HTR-8/SVneo (cell line): ENCODE measurements at regions not wholly inside any gene's neighbourhood (a gene's known extent, or its start where the extent isn't known, plus 50 kb on each side); places are given as distances from the start of the nearest gene placed in this dataset.

ENCODE experiments used
- DNase-seq: peaks from one replicate; pipeline ENCODE4 v3.0.0; 2011; ENCODE audit warnings: low spot score, mixed read lengths; ENCODE audit not compliant: insufficient read length
- FAIRE-seq: peaks from 2 replicates; lab custom pipeline; 2011; peaks lifted over from hg19 to GRCh38; lab: Jason Lieb, UNC

DNA sequence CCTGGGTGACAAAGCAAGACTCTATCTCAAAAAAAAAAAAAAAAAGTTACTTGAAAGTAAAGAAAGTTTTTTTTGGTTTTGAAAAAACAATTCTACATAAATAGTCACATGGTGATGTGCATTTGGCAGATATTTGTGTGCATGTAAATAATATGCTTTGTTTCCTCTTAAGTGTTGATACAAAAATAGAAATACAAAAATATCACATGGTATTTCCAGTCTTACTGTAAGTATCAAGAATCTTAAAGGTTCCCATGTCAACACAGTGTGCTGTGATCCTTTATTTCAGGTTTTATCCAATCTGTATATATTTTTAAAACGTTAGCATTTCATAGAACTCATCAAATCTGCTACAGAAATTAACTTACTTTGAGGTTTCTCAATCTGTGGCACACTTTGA lies 521.9 kb downstream of the TLE4 start:
- no peak for DNase-seq
- FAIRE-seq = no peak

DNA sequence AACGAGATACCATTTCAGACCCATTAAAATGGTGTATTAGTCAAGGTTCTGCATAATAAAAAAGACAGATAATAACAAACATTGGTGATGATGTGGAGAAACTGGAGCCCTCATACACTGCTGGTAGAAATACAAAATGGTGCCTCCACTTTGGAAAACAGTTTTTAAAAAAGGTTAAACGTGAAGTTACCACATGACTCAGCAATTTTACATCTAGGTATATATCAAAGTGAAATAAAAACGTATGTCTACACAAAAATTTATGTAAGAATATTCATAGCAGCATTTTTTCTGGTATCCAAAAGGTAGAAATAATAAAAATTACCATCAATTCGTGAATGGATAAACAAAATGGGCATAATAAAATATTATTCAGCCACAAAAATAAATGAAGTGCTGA lies 519.8 kb downstream of the TLE4 start:
- FAIRE-seq (no peak), DNase-seq (no peak)

DNA sequence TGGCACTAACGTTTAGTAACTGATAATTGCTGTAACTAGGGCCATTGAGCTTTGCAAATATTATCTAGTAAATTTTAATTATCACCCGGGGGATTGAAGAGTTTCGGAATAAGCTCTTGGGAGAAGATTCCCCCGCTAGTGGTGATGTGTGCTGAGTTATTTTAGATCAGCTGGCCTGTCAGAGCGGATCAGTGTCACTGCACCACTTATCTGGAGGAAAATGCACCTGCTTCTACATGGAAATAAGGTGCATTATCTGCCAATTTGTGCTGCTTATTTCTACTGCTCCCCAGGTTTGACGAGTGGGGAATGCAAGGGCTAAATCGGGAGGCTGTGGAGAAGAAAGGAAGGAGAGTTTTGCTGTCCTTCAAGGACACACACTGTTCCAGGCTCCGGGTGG lies 518.6 kb downstream of the TLE4 start:
- DNase-seq (no peak), FAIRE-seq (no peak)

DNA sequence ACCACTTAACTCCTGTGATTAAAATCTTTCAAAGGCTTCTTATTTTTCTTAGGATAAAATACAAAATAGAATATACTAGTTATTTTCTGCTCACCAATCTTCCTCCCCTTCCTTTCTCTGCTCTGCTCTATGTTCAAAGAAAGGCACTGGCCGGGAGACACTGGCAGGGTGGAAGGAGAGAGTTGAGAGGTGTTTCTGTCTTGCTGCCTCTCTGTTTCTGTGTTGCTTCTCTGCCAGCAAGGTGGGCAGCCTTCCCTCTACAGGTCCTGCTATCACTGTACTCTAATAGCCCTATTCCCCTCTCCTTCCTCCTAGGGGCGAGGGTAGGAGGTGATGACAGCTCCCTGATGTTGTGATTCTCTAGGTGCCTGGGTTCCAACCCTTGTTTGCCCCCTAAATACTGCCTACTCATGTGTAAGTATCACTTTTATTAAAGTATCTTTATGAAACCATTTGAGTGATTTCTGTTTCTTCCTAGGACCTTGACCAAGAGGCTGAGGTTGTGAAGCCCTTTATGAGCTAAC lies 515.1 kb downstream of the TLE4 start:
- FAIRE-seq (no peak), DNase-seq (no peak)

DNA sequence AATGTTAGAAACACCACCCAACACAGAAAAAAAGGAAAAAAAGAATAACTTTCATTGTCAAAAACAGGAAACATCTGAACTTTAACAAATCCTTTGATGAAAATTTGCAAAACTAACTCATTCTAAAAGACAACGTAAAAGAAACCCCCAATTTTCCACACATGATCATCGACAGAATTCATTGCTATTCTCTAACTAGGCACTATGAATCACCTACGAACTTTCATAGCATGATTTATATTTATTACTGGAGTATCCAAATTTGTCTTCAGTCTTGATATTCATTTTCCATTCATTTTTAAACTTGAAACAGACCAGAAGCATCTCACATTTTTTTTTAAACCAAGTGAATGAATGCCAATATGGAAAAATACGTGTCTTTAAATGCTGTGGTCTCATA lies 514.6 kb downstream of the TLE4 start:
- DNase-seq = no peak
- FAIRE-seq = no peak

DNA sequence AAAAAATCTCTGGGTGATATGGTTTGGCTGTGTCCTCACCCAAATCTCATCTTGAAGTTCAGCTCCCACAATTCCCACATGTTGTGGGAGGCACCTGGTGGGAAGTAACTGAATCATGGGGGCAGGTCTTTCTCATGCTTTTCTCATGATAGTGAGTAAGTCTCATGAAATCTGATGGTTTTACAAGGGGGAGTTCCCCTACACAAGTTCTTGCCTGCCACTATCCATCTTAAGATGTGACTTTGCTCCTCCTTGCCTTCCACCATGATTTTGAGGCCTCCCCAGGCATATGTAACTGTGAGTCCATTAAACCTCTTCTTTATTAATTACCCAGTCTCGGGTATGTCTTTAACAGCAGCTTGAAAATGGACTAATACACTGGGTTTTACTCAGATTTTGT lies 513.9 kb downstream of the TLE4 start:
- no peak for FAIRE-seq
- DNase-seq = no peak

DNA sequence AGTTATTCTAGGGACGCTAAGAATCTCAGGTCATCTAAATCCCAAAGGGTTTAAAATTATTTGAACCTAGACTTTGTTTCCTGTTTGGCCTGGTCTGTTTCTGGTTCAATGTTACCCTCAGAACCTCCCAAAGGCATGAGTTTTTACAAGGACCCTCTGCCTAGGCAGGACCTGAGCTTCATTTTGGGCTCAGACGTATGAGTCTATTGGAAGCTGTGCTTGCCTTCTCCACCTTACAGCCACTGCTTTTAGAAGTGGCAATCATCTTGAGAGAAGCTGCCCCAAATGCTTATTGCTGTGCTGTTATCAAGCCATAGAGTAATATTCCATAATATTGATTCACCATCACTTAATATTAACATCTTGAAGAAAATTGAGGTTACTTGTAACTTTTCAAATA lies 510.4 kb downstream of the TLE4 start:
- DNase-seq = no peak
- FAIRE-seq = no peak

DNA sequence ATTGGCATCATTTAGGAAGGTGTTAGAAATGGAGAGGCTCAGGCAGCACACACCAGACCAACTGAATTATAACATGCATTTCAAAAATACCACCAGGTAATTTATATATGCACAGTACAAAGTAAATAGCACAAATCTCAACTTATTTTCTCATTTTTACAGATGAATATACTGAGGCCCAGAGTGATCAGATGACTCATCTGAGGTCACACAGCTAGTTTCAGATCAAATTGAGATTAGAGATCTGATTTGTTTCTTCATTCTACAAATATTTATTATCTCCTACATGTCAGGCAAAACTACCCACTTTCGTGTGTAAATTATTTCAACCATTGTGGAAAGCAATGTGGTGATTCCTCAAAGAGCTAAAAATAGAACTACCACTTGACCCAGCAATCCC lies 507.1 kb downstream of the TLE4 start:
- no peak for DNase-seq
- no peak for FAIRE-seq

DNA sequence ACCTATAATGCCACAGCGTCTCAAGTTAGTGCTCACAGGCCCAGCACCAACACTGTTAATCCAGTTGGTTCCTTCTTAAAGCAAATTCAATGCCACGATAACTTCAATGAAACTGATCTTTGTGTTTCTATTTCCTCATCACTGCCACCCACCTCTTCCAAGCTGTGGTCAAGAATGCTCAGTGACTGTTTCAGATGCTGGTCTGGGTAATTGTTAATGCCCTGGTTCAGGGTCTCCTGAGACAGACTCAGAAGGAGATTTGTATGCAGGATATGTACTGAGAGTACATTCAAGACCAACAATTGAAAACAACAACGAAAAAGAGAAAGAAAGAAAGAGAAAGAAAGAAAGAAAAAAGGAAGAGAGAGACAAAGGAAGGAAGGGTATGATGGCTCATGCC lies 505.3 kb downstream of the TLE4 start:
- FAIRE-seq (no peak), DNase-seq (no peak)

DNA sequence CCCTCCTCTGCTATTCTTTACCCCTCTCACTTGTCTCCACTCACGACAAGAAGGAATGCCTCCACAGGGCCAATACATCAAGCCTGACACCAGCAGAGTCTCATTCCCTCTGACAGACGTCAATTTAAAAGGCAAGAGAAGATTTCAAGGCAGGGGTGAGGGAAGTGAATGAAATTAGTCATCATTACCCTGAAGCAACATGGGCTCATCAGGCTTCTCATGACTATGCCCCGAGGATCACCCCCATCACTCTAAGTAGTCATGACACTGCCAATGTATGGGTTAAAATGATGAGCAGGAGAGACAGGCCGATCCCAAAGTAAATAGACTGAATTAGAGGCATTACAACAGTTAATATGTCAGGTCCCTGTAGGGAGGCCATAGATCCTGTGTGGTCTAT lies 504.4 kb downstream of the TLE4 start:
- FAIRE-seq = no peak
- DNase-seq = peak; percentile 10

DNA sequence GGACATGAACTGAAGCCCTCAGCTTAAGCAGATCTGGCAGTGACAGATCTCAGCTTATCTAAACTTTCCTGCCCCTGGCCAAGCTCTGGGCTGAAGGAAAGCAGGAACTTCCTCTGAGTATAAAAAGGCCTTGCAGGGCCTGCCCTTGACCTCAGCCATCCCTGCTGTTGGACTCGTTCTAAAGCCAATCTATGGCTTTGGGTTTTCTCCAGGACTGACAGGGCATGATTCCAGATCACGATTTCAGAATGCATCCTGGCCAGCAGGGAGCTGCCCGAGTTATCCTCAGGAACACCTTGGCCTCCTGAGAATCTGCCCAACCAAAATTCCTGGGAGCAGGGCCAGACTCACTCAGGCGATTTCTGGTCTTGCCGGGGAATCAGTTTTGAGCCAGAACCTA lies 502.7 kb downstream of the TLE4 start:
- no peak for FAIRE-seq
- DNase-seq = no peak

DNA sequence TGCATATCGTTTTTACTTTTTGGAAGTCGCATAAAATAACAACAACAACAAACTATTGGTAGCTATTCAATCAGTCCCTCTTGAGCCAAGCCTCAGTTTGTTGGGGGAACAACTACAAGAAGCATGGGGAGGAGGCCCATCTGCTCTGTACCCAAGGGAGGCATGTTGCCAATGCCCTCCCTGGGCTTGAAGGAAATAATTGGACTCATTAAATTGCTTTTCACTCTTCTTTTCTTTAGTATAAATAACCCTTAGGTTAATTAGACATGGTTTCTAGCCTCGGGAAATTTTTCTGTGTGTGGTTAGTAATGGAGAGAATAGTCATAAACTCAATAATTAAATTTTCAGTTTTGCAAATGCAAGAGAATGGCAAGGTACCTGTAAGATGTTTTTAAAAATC lies 500.7 kb downstream of the TLE4 start:
- no peak for FAIRE-seq
- no peak for DNase-seq

DNA sequence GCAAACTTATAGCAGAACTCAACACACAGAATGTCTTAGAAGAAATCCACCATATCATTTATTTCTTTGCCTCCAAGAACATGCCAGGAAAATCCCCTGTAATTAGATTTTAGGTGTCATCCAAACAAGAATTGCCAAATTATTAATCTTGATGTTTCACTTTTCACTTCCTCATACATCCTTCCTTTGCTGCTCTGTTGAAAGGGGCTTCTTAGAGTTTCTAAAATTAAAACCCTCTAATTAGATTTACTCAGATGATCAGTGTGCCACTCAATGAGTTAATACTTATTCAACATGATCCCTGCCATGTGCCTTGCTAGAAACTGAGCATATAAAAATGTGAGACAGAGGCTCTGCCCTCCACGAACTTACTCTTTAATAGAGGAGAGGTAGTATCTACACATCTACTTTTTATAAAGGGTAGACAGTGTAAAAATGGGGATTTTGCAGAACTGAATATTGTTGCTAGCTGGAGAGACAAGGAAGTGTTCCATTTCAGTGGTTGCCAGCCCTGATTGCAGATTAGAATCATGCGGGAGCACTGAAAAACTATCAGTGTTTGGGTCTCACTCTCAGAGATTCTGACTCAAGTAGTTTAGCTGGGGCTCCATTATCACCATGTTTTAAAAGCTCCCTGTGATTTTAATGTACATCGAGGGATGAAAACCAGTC lies 498.4 kb downstream of the TLE4 start:
- no peak for DNase-seq

DNA sequence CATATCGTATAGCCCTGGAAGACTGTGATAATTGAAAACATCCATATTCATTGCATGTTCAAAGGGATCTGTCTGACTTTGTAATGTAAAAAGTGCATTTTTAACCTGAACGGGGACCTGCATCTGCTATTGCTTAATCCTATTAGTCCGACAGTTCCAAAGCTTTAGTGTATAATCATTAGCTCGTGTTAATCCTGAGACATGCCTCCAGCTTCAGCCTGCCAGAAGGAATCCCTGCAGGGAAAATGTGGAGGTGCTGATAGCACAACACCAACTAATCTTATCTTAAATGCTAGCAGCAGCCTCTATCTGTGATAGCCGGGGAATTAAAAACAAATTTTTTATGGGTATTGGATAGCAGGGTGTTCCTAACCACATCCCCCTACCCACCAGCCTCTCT lies 495.2 kb downstream of the TLE4 start:
- no peak for FAIRE-seq
- no peak for DNase-seq

More for the DNA sequence above, 498.4 kb downstream of the TLE4 start:
- no peak for FAIRE-seq

DNA sequence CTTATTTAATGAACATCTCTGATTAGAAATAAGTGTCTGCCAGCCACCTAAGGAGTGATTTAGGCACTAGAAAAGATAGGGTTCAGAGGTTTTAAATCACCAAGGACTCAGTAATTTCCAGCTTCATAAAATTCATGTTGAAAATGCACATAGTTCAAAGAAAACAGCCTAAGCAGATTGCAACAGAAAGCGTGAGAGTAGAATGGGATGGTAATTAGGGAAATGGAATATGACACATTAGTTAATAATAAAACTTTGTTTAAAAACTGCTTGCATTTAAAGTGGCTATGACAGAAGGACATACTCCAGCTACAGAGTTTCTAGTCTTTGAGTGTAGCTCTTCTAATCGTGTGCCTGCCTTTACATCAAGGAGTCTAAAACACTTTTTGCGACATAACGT lies 490.8 kb downstream of the TLE4 start:
- FAIRE-seq = no peak
- no peak for DNase-seq

DNA sequence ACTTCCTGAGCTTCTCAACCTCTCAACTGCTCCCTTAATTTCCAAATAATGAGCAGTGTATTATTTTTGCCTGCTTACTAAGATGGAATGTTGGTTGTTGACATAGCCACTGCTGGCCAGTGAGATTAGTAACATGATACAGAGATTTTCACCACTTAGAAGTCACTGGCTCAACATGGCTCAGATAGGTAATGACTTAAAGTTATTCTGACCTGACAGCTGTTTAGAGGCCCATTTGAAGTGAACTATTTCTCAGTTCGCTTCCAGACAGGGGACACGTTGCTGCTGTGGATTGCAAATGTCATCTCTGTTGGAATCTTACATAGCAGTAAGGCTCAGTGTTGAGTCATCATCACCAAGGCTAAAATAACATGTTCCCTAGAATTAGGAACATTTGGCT lies 490.2 kb downstream of the TLE4 start:
- DNase-seq (peak; percentile 27), FAIRE-seq (no peak)

DNA sequence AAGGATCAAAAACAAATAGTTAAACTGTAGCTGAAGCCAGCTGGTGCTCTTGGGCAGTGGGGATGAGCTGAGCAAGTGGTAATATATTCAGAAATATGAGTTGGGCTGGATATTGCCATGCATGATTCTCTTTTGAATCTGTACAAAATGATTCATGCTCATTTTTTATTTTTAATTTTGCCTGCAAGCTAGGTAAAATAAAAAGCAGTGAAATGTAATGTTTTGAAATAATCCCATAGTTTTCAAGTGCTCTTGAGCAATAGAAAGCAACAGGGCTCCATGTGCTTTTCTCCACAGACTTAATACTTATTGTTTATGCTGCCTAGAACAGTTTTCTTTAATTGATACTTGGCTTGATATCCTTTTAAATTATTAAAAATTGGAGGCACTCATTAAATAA lies 489.3 kb downstream of the TLE4 start:
- DNase-seq (no peak), FAIRE-seq (no peak)

DNA sequence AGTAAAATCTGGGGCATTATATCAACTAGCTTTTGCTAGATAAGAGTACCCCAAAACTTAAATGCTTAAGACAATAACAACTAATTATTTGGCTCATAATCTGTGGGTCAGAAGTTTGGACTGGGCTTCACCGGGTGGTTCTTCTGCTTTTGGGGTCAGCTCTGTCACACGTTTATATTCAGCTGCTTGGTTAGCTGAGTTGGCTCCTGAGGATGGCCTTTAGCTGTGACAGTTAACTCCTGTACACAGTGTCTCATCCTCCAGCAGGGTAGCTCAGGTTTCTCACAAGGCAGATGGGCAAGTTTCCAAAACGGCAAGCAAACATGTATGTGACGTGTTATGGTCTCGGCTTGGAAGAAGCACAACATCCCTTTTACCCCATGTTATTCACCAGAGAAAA lies 488.2 kb downstream of the TLE4 start:
- FAIRE-seq = no peak
- DNase-seq = no peak

DNA sequence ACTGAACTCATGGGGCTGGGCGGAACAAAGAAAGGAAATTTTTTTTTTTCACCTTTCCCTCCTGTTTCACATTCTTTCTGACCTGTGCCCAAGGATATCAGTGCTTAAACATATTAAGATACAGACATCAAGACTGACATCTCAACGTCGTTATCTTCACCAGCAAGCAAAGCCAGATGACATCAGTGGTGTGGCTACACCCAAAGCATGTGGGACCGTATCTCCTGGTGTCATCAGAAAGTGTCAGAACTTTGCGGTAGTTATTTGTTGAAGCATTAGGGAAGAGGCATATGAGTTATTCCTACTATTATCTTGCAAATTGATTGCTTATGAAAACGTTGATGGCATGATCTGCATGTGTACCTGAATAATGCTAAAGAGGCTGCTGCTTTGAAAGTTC lies 487.4 kb downstream of the TLE4 start:
- DNase-seq (no peak), FAIRE-seq (no peak)

DNA sequence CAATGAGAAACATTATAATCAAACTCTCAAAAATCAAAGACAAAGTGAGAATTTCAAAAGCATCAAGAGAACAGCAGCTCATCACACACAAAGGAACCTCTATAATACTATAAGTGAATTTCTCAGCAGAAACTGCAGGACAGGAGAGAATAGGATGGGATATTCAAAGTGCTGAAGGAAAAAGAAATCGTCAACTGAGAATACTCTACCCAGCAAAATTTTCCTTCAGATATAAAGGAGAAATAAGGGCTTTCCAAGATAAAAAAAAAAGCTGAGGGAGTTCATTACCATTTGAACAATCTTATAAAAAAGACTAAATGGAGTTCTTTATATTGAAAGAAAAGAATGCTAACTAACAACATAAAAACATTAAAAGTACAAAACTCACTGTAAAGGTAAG lies 481.1 kb downstream of the TLE4 start:
- FAIRE-seq = no peak
- DNase-seq = no peak

DNA sequence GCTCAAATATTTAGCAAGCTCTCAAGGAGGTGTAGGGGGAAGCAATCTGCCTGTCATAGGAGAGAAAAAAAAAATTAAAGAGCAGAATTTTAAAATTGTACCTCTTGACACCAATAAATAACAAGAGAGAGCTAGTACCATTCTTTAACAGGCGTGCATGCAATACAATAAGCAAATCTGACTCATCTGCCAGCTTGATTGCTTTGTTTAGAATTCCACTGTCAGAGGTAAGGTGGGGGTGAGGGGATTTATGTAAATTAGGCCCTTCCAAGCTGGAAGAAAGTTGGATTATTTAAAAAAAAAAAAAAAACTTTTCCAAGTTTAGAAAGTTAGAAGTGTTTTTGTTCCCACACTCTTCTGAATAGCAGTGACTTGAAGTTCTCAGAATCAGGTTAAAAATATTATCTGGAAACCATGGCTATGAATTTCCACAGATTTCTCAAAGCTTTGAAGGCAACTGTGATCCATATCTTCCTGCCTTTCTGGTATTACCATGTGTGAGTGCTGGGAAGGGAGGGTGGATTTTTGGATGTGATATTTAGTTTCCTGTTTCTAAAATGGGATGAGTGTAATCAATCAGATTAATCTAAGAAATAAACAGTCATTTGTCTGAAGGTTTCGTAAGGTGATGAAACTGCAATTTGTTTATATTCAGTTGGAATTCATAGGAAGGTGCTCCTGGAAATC lies 477.5 kb downstream of the TLE4 start:
- FAIRE-seq (no peak), DNase-seq (peak; percentile 26)

DNA sequence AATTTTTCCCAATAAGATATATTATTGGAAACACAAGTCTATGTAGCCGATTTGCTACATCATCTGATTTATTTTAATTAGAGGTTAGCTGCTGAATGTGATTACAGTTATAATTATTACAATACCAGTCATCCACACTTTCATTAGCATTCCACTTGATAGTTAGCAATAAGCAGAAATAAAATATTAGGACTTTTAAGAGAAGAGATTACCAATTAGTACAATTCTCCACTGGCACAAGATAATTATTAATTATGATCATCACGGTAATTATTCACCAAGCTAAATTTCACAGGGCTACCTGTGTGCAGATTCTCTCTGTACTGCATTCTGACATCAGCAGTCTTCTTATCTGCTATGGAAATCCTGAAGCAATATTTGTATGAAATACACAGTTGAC lies 474.7 kb downstream of the TLE4 start:
- no peak for FAIRE-seq
- DNase-seq = no peak
